ENCODE measurements at regions not wholly inside any gene's neighbourhood (a gene's known extent, or its start where the extent isn't known, plus 50 kb on each side); places are given as distances from the start of the nearest gene placed in this dataset.

DNA sequence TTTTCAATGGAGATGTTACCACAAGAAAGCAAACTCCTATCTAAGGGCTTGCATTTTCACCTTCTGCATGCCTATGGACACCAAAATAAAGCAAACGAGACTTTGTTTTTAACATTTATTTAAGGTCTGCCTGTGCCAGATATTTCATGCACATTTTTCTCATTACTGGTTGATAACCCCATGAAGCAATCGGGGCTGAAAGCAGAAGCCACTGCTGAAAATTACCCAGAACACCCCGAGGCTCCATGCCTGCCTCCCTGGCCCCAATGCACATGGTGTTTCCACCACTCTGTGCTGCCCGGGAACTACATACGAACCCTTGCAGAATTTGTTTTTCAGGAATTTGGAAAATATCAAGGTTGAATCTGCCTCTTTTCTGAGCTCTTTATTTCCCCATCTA, 240.1 kb downstream of the NR2F1-AS1 start:
- TF ChIP-seq CTCF (IDR thresholded peaks at IDR 0.05; ENCODE audit: low read length): no peak
- no peak for TF ChIP-seq EZH2 (IDR thresholded peaks at IDR 0.05; ENCODE audit: borderline replicate concordance, low read length)

Data from OCI-LY1 (cell line).